HEK293 (cell line): ENCODE measurements at regions not wholly inside any gene's neighbourhood (a gene's known extent, or its start where the extent isn't known, plus 50 kb on each side); places are given as distances from the start of the nearest gene placed in this dataset.
A peak's percentile ranks its signal among the peaks of the same experiment; 100 is the strongest.

Source experiments
- CTCF ChIA-PET: fragments of 350-600 bp; formaldehyde crosslinking; extraction: SDS; loops from one replicate; lab custom pipeline; 2021; ENCODE audit warnings: antibody characterized with exemption; lab: Yijun Ruan, JAX
- POLR2A ChIA-PET: fragments of 300-600 bp; formaldehyde crosslinking; extraction: SDS; loops from one replicate; lab custom pipeline; 2020; ENCODE audit warnings: antibody characterized with exemption, inconsistent platforms; lab: Yijun Ruan, JAX
- H3K27ac ChIP-seq: fragments of 200-500 bp; sonication (Bioruptor generic); 2 replicates; pipeline ENCODE4 v1.5.1; 2014; ENCODE audit warnings: low read depth, low read length, control low read depth, inconsistent platforms; ENCODE audit errors: extremely low read depth
- H3K36me3 ChIP-seq, 2 experiments: fragments of 200-500 bp in 1 of 2; sonication (Bioruptor generic) in 1 of 2; 1 replicate in 1 of 2; 2 replicates in 1 of 2; pipeline ENCODE4 v1.5.1; 2014 to 2017; ENCODE audit warnings: inconsistent platforms in 2 of 2, low read length in 2 of 2; ENCODE audit not compliant: control insufficient read depth in 2 of 2, insufficient read depth in 1 of 2
- H3K4me1 ChIP-seq: fragments of 200-500 bp; sonication (Bioruptor generic); 2 replicates; pipeline ENCODE4 v1.5.1; 2014; ENCODE audit warnings: mild to moderate bottlenecking, low read length, inconsistent platforms; ENCODE audit not compliant: control insufficient read depth, insufficient read depth
- H3K4me3 ChIP-seq: 2 replicates; pipeline ENCODE4 v1.5.1; 2011; ENCODE audit warnings: low read depth, mild to moderate bottlenecking, control low read depth, low read length, moderate library complexity
- H3K9me3 ChIP-seq: fragments of 200-500 bp; sonication (Bioruptor generic); 2 replicates; pipeline ENCODE4 v1.5.1; 2014; ENCODE audit warnings: low read depth, low read length, inconsistent platforms; ENCODE audit not compliant: control insufficient read depth, insufficient read depth
- MZF1 ChIP-seq: fragments of 450-650 bp; formaldehyde crosslinking; IDR thresholded peaks from 2 replicates; pipeline ENCODE4 v1.5.1; 2017; ENCODE audit warnings: missing biosample characterization, missing genetic modification characterization, borderline replicate concordance
- OSR2 ChIP-seq: fragments of 450-650 bp; formaldehyde crosslinking; IDR thresholded peaks from 2 replicates; pipeline ENCODE4 v1.5.1; 2016; ENCODE audit warnings: missing biosample characterization, missing genetic modification characterization
- ZBTB48 ChIP-seq: fragments of 450-650 bp; formaldehyde crosslinking; IDR thresholded peaks from 2 replicates; pipeline ENCODE4 v1.5.1; 2016; ENCODE audit warnings: missing biosample characterization, missing genetic modification characterization
- ZNF302 ChIP-seq: fragments of 450-650 bp; formaldehyde crosslinking; IDR thresholded peaks from 2 replicates; pipeline ENCODE4 v1.5.1; 2016; ENCODE audit warnings: missing biosample characterization, missing genetic modification characterization, low read depth
- ZNF335 ChIP-seq: fragments of 450-650 bp; formaldehyde crosslinking; conservative IDR thresholded peaks from 2 replicates; pipeline ENCODE4 v1.5.1; 2016; ENCODE audit warnings: missing biosample characterization, missing genetic modification characterization
- ZNF548 ChIP-seq: fragments of 450-650 bp; formaldehyde crosslinking; IDR thresholded peaks from 2 replicates; pipeline ENCODE4 v1.5.1; 2016; ENCODE audit warnings: missing biosample characterization, missing genetic modification characterization
- ZNF600 ChIP-seq: fragments of 450-650 bp; formaldehyde crosslinking; IDR thresholded peaks from 2 replicates; pipeline ENCODE4 v1.5.1; 2016; ENCODE audit warnings: missing biosample characterization, missing genetic modification characterization
- ZNF791 ChIP-seq: fragments of 450-650 bp; formaldehyde crosslinking; IDR thresholded peaks from 2 replicates; pipeline ENCODE4 v1.5.1; 2016; ENCODE audit warnings: missing biosample characterization, missing genetic modification characterization
- ZNF843 ChIP-seq: fragments of 450-650 bp; formaldehyde crosslinking; IDR thresholded peaks from 2 replicates; pipeline ENCODE4 v1.5.1; 2016; ENCODE audit warnings: missing biosample characterization, missing genetic modification characterization
- TF ChIP-seq, protein P1 (sequence below): fragments of 450-650 bp; formaldehyde crosslinking; IDR thresholded peaks from 2 replicates; pipeline ENCODE4 v1.5.1; 2016; ENCODE audit warnings: missing biosample characterization, missing genetic modification characterization, borderline replicate concordance
- TF ChIP-seq, protein P2 (sequence below): fragments of 450-650 bp; formaldehyde crosslinking; IDR thresholded peaks from 2 replicates; pipeline ENCODE4 v1.5.1; 2017; ENCODE audit warnings: missing biosample characterization, missing genetic modification characterization
- TF ChIP-seq, protein P3 (sequence below): fragments of 450-650 bp; formaldehyde crosslinking; IDR thresholded peaks from 2 replicates; pipeline ENCODE4 v1.5.1; 2016; ENCODE audit warnings: missing biosample characterization, missing genetic modification characterization
- TF ChIP-seq, protein P4 (sequence below): fragments of 450-650 bp; formaldehyde crosslinking; IDR thresholded peaks from 2 replicates; pipeline ENCODE4 v1.5.1; 2016; ENCODE audit warnings: missing biosample characterization, missing genetic modification characterization, borderline replicate concordance
- TF ChIP-seq, protein P5 (sequence below): fragments of 450-650 bp; IDR thresholded peaks from 2 replicates; pipeline ENCODE4 v1.5.1; 2018; ENCODE audit warnings: missing biosample characterization, mild to moderate bottlenecking, missing genetic modification characterization

DNA sequence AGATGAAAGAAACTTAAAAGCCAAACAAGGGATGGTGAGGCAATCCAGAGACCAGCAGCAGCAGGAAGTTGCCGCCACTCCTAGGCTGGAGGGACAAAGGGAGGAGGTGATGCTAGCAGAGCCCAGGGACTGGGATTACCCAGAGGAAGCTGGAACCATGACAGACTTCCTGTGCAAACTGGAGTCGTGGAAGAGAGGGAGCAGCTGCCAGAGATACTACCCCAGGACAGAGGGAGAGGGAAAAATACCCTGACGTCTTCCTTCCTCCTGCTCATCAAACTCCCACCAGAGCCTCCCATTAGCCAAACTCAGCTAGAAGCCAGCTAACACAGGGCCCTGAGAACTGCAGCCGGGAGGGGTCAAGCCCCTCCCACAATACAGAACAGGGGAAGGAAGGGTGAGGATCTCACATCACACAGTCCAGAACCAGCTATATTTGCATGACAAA lies 101.2 kb upstream of the KLF3 start:
- Histone ChIP-seq H3K4me3 (no peak overlapping the region), H3K36me3 (no peaks in the 10 kb centered on the region), H3K27ac (no peak overlapping the region), H3K4me1 (no peaks in the 10 kb centered on the region), H3K9me3 (no peaks in the 10 kb centered on the region)
- ChIA-PET CTCF (no interaction called here), POLR2A (no interaction called here)
- TF ChIP-seq ZNF548 (tag by site-specific recombination): peak; percentile 22; the same call in 1 of the 2 replicates
- no peak for TF ChIP-seq ZNF791 (tag by site-specific recombination)
- TF ChIP-seq, all 188 proteins: peak for 1

DNA sequence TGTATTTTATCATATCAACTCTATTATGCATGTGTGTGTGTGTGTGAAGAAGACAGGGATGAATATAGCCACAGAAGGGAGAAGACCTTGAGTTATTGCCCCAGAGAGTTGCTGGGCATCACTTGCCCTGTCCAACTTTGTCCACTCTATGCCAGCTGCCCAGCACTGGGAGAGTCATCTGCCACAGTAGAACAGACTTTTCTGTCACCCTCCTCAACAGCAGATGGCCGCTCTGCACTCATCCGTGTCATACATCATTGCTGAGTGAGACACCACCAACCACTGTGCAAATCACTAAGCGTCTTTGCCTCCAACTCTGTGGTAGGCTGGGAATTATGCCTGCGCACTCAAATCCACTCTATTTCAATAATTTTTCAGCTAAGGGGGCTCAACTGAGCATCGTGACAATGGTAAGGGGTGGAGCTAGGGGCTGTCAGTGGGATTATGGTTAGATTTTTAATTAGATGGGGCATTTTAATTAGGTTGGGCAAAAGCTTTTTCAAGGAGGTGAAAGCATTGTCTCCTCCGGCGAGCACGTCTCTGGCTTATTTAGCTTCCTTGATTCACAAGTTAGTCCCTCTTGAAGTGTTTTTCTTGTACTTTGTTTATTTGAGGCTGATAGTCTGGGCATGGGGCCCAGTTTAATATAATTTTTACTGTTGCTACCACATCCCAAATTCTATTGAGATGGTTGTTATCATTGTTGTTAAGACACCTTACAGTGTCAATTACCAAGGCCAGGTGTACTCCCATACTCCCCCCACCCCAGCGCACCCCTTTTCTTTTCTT lies 100.1 kb upstream of the KLF3 start:
- Histone ChIP-seq H3K27ac (no peak overlapping the region), H3K36me3 (no peaks in the 10 kb centered on the region), H3K4me3 (no peak overlapping the region), H3K4me1 (no peaks in the 10 kb centered on the region), H3K9me3 (no peaks in the 10 kb centered on the region)
- peak; percentile 53; the same call in 1 of the 2 replicates for TF ChIP-seq OSR2 (tag by site-specific recombination)
- no peak for TF ChIP-seq ZNF843 (tag by site-specific recombination)
- TF ChIP-seq, protein P1, sequence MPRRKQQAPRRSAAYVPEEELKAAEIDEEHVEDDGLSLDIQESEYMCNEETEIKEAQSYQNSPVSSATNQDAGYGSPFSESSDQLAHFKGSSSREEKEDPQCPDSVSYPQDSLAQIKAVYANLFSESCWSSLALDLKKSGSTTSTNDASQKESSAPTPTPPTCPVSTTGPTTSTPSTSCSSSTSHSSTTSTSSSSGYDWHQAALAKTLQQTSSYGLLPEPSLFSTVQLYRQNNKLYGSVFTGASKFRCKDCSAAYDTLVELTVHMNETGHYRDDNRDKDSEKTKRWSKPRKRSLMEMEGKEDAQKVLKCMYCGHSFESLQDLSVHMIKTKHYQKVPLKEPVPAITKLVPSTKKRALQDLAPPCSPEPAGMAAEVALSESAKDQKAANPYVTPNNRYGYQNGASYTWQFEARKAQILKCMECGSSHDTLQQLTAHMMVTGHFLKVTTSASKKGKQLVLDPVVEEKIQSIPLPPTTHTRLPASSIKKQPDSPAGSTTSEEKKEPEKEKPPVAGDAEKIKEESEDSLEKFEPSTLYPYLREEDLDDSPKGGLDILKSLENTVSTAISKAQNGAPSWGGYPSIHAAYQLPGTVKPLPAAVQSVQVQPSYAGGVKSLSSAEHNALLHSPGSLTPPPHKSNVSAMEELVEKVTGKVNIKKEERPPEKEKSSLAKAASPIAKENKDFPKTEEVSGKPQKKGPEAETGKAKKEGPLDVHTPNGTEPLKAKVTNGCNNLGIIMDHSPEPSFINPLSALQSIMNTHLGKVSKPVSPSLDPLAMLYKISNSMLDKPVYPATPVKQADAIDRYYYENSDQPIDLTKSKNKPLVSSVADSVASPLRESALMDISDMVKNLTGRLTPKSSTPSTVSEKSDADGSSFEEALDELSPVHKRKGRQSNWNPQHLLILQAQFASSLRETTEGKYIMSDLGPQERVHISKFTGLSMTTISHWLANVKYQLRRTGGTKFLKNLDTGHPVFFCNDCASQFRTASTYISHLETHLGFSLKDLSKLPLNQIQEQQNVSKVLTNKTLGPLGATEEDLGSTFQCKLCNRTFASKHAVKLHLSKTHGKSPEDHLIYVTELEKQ: no peak
- TF ChIP-seq, protein P2, sequence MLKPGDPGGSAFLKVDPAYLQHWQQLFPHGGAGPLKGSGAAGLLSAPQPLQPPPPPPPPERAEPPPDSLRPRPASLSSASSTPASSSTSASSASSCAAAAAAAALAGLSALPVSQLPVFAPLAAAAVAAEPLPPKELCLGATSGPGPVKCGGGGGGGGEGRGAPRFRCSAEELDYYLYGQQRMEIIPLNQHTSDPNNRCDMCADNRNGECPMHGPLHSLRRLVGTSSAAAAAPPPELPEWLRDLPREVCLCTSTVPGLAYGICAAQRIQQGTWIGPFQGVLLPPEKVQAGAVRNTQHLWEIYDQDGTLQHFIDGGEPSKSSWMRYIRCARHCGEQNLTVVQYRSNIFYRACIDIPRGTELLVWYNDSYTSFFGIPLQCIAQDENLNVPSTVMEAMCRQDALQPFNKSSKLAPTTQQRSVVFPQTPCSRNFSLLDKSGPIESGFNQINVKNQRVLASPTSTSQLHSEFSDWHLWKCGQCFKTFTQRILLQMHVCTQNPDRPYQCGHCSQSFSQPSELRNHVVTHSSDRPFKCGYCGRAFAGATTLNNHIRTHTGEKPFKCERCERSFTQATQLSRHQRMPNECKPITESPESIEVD (tag by site-specific recombination): peak; percentile 46; the same call in 1 of the 2 replicates
- TF ChIP-seq MZF1 (tag by site-specific recombination): 0 out of 2 replicates have a peak, but pooled peaks have one; percentile 36
- TF ChIP-seq ZBTB48 (tag by site-specific recombination): no peak
- TF ChIP-seq ZNF335 (tag by site-specific recombination): peak; percentile 89
- CTCF ChIA-PET: interaction anchor here (1.4 kb wide), 1 partner anchor 243 kb away, joined by 3 read pairs; no protein-coding TSS in a partner anchor
- POLR2A ChIA-PET: no interaction called here

DNA sequence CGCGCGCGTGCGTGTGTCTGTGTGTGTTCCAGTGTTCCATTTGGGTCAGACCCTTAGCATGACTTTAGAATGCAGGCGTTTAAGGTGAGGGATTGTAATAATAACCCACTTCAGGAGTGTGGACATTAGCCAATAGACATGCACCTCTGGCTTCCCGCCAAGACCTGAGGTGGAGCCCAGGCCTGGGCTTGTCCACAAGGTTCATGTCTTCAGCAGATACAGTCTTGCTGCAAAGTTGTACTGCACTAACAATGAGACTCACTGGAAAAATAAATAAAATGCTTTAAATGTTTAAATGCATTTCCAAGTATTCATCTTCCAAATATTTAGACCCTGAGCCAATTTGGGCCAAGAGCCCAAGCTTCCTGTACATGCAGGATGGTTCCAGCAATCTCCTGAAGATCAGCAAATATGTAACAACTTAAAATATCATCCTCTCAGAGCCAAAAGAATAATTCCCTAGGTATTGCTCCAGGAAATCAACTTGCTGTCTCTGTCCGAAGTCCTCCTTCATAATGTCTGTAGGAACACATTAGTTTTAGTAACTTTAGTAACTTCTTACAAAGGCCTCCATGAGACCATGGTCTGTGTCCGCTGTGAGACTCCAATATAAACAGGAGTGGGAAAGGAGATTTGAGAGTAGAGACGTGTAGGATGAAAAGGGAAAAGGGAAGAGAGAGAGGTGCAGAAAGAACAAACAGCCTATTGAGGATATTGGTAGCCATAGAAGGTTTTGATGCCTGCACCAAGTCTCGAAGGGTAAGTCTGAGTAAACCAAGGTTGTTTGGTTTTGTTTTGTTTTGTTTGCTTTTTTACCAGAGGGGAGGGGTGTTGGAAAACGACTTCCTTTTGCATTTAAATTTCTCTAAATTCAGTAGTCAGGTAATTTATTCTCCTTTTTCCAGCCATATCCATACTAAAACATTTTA lies 98.5 kb upstream of the KLF3 start:
- ChIA-PET POLR2A (no interaction called here), CTCF (interaction anchor here (0.6 kb wide), 1 partner anchor 391 kb away, joined by 3 read pairs; no protein-coding TSS in a partner anchor)
- no peaks in the 10 kb centered on the region for H3K36me3 ChIP-seq
- H3K27ac ChIP-seq: no peak overlapping the region
- no peak overlapping the region for H3K4me3 ChIP-seq
- H3K9me3 ChIP-seq: no peaks in the 10 kb centered on the region
- no peaks in the 10 kb centered on the region for H3K4me1 ChIP-seq
- TF ChIP-seq, protein P3, sequence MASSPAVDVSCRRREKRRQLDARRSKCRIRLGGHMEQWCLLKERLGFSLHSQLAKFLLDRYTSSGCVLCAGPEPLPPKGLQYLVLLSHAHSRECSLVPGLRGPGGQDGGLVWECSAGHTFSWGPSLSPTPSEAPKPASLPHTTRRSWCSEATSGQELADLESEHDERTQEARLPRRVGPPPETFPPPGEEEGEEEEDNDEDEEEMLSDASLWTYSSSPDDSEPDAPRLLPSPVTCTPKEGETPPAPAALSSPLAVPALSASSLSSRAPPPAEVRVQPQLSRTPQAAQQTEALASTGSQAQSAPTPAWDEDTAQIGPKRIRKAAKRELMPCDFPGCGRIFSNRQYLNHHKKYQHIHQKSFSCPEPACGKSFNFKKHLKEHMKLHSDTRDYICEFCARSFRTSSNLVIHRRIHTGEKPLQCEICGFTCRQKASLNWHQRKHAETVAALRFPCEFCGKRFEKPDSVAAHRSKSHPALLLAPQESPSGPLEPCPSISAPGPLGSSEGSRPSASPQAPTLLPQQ (tag by site-specific recombination): 0 out of 2 replicates have a peak, but pooled peaks have one; percentile 18
- TF ChIP-seq, protein P4, sequence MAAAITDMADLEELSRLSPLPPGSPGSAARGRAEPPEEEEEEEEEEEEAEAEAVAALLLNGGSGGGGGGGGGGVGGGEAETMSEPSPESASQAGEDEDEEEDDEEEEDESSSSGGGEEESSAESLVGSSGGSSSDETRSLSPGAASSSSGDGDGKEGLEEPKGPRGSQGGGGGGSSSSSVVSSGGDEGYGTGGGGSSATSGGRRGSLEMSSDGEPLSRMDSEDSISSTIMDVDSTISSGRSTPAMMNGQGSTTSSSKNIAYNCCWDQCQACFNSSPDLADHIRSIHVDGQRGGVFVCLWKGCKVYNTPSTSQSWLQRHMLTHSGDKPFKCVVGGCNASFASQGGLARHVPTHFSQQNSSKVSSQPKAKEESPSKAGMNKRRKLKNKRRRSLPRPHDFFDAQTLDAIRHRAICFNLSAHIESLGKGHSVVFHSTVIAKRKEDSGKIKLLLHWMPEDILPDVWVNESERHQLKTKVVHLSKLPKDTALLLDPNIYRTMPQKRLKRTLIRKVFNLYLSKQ: no peak
- TF ChIP-seq, protein P5, sequence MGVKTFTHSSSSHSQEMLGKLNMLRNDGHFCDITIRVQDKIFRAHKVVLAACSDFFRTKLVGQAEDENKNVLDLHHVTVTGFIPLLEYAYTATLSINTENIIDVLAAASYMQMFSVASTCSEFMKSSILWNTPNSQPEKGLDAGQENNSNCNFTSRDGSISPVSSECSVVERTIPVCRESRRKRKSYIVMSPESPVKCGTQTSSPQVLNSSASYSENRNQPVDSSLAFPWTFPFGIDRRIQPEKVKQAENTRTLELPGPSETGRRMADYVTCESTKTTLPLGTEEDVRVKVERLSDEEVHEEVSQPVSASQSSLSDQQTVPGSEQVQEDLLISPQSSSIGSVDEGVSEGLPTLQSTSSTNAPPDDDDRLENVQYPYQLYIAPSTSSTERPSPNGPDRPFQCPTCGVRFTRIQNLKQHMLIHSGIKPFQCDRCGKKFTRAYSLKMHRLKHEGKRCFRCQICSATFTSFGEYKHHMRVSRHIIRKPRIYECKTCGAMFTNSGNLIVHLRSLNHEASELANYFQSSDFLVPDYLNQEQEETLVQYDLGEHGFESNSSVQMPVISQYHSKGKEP (tag by site-specific recombination): peak; percentile 84
- TF ChIP-seq ZBTB48 (tag by site-specific recombination): peak; percentile 30; the same call in 1 of the 2 replicates
- TF ChIP-seq ZNF302 (tag by site-specific recombination): no peak
- no peak for TF ChIP-seq ZNF600 (tag by site-specific recombination)
